Daoy (cell line): ENCODE measurements at regions not wholly inside any gene's neighbourhood (a gene's known extent, or its start where the extent isn't known, plus 50 kb on each side); places are given as distances from the start of the nearest gene placed in this dataset.
"Not testable (repeated sequence)": the region's sequence is repeated elsewhere in the genome, so short reads cannot be mapped to it uniquely, and the experiment has no call there.

Source experiments
- DNase-seq: peaks from one replicate; pipeline ENCODE4 v3.0.0-alpha.2; 2015; ENCODE audit warnings: low read depth

DNA sequence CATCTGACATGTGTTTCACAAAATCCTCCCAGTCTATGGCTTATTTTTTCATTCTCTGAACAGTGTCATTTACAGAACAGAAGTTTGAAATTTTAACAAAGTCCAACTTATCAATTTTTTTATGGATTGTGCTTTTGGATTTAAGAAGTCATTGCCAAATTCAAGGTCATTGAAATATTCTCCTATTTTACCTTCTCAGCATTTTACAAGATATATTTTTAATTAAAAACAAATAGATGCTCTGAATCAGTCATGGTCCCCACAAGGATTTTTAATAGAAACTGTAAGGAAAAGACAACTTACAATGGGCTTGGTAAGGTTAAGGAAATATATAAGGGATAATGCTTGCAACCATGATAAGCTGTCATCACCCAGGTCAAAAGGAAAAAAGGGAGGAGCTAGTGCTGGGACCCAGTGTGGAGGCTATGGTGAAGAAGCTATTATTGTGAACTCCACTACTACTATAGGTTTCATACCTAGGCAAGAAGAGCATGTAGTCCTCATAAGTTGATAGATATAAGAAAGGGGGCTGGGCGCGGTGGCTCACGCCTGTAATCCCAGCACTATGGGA, 144.5 kb upstream of the KCNJ15 start:
- DNase-seq = no peak

DNA sequence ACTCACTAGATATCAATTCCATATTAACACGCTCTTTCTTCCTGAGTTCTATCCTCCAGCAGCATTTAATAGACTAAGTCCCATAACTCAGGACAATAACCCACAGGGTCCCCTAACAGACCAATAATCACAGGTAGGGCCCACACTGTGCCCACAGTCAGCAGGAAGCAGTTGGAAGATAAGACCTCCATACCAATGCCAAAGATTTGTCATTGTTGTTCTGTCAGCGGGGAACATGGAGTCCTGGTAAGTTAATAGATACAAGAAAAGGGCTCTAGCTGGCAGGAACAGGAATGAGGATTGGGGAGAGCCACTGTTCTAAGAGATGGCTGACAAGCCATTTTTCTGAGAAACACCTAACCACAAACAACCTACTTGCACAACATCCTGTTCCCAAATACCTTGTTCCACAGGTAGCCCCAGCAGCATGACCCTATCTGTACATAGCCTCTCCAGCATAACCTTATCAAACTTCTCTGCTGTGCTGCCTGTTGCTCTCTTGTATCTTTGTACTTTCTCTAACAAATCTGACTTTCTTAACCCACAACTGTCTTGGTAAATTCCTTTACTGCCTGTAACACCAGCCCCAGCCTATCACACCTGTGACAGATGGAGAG, 142.0 kb upstream of the KCNJ15 start:
- no peak for DNase-seq

- DNase-seq = no peak
These were observed 140.9 kb upstream of the KCNJ15 start for GRCh38 chr21:38115870-38116269.

DNA sequence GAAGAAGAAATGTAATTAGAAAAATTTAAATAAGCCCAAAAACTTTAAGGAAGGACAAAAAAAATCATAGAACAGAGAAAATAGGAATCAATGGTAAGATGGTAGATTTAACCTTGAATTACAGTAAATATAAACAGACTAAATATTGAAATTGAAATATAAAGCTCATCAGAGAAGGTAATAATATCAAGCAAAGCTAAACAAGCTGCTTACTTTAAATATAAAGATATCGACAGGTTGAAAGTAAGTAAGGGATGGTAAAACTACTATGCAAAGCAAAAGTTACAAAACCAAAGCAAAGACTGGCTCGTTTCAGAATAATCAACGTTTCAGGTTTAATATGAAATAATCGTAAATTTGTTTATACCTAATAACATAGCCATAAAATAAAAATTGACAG, 137.0 kb upstream of the KCNJ15 start:
- DNase-seq = no peak

GRCh38 chr21:38120679-38120983, 136.2 kb upstream of the KCNJ15 start:
- not testable (repeated sequence) for DNase-seq

- DNase-seq = no peak
These were observed 135.6 kb upstream of the KCNJ15 start for GRCh38 chr21:38120984-38121855.

DNA sequence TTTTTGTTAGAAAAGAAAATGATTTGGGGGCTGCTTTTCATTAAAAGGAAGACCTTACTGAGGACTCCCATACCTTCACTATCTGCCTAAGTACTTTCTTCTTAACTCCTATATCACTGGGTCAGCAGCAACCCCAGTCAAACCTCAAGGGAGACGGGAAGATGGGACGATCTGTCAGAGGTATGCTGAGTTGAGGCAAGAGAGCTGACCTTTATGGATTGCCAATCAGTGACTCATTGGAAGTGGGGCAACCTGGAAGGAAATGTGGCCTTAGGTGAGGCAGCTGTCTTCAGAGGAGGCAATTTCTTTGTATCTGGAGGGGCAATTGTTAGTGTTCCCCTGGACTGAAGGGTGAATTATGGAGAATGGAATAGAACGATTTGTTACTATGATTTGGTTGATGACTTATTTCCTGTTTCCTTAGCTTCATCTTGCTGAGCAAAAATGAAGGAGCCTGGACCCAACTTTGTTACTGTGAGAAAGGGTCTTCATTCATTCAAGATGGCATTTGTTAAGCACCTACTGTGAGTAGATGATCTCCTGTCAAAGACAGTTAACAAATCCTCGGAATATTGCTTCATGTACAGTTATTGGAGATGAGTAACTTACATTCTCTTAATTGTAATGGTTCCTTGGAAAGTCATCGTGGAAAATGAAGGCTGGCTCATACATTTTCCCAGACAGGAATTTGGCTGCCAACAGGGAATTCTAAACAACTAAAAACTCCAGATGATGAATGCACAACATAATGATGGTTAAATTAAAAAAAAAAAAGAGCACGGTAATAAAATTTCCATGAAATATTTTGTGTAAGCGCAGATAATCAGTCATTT, 134.7 kb upstream of the KCNJ15 start:
- no peak for DNase-seq

DNA sequence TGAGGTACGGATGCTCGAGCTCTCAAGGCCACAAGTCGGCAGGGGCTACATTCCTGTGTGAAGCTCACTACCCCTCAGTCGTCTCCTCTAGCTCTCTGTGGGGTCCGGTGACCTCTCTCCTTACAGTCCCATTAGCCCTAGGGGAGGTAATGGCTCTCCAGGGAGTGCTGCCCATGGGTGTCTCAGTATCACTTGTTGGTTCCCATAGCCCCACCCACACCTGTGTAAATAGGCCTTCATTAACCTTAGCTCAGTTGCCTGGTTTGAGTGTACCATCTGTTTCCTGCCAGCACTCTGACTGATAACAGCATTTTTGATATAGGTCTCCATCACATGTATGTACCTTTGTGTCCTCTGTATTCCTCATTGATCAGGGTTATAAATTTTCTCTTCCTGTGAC, 133.2 kb upstream of the KCNJ15 start:
- no peak for DNase-seq

DNA sequence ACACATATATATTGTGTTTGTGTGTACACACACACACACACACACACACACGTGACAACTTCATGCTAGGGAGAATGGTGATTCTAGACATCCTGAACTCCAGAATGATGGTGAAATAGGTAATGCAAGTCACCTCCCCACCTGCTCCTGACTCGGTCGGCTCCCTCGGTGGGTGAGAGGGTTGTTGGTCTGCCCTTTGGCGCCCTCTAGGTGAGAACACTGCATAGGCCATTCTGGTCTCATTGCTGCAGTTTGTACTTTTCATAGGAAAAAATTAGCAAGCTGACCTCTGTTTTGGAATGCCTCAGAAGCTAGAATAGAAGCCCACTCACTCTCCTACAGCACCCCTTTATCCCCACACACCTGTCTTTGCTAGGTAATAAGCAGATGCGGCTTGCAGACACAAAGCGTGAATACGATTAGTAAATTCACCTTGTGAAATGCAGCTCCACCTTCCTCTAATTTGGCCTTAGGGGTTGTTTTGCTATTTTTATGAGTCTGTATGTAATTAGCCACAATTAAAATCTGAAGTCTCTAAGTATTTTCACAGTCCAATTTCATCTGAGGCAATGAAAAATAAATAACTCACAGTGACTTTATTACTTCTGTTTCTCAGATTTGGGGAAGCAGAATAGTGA, 130.0 kb upstream of the KCNJ15 start:
- peak; percentile 74 for DNase-seq

GRCh38 chr21:38129711-38130110, 127.1 kb upstream of the KCNJ15 start:
- no peak for DNase-seq

DNA sequence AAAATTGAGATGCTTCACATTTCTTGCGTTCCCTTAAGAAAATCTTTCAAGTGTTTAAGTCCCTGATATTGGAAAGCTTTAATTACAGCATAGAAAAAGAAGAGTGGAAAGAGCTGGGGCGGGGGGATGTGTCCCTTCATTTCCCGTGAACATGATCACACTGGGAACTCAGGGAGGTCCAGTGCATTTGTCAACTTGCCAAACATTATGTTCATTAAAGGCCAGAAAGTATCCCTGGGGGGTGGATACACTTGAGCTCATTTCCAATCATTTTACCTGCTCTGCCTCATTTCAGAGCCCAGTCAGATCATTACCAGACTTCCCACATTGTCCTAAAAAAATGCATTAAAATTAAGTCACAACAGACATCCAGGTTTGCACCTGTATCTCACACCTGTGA, 123.6 kb upstream of the KCNJ15 start:
- no peak for DNase-seq

GRCh38 chr21:38134084-38134873, 122.5 kb upstream of the KCNJ15 start:
- DNase-seq = no peak

- no peak for DNase-seq
These were observed 120.6 kb upstream of the KCNJ15 start for GRCh38 chr21:38136201-38136600.

GRCh38 chr21:38139380-38140168, 117.2 kb upstream of the KCNJ15 start:
- DNase-seq = peak; percentile 73

DNA sequence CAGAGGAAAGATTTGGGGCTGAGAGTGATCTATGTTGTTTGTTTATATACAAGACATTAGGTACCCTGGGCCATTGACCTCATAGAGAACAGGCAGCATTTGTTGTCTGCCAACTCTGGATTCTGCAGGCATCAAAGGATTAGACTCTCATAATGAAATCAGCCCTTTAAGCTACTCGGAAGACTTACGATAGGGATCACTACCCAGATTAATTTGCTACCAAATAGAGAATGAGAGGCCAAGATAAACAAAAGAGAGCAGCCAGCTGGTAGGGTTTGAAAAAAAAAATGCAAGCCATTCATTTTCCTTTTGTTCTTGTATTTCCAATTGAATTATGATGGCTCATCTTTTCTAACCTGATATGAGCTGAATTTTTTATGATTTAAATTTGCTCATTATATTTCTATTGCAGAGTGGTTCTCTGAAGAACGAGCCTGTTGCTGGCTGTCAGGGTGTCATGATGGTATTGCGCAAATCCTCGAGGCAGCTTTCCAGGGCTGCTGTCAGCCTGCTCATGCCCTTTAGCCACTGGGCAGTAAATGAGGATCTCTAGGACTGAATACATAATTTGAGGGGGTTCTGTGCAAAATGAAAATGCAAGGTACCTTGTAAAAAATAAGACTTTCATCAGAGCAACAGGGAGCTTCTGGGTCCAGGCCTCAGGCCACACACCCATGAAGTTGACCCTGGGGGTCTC, 116.4 kb upstream of the KCNJ15 start:
- no peak for DNase-seq

- no peak for DNase-seq
These were observed 114.6 kb upstream of the KCNJ15 start for GRCh38 chr21:38142224-38142623.

DNA sequence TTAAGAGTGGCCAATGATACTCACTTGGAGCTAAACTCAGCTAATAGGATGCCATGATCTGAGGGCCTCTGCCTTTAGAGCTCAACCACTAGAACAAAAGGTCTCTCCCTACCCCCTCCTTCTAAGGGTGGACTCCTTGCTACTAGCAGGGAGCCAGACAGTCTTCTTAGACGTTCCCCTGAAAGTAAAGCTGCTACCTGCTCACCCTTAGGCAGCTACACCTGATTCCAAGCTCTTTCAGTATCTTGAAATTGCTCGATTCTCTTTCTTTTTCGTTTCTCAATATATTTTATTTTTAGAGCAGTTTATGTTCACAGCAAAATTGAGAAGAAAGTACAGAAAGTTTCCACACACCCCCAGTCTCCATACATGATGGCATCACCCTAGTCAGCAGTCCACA, 112.6 kb upstream of the KCNJ15 start:
- DNase-seq = no peak

- no peak for DNase-seq
These were observed 111.7 kb upstream of the KCNJ15 start for GRCh38 chr21:38145104-38145503.

GRCh38 chr21:38147391-38147790, 109.4 kb upstream of the KCNJ15 start:
- no peak for DNase-seq

- no peak for DNase-seq
These were observed 108.7 kb upstream of the KCNJ15 start for GRCh38 chr21:38148046-38148445.
